DND-41 (cell line): ENCODE measurements at regions not wholly inside any gene's neighbourhood (a gene's known extent, or its start where the extent isn't known, plus 50 kb on each side); places are given as distances from the start of the nearest gene placed in this dataset.

Experiments used
- CTCF ChIP-seq: IDR thresholded peaks from 2 replicates; pipeline ENCODE4 v1.5.1; 2012; ENCODE audit warnings: borderline replicate concordance, low read length, moderate library complexity, mild to moderate bottlenecking; ENCODE audit not compliant: poor library complexity, severe bottlenecking; ENCODE audit errors: extremely low read depth
- EZH2 ChIP-seq: IDR thresholded peaks from 3 replicates; pipeline ENCODE4 v1.6.1; 2012; ENCODE audit warnings: borderline replicate concordance, low read depth, mild to moderate bottlenecking, moderate library complexity, low read length, inconsistent platforms; ENCODE audit not compliant: severe bottlenecking

- TF ChIP-seq CTCF (no peak), EZH2 (no peak)
Measured at GRCh38 chr12:34294671-34295365, 272.5 kb downstream of the ALG10 start.
